Stimulated activated CD8-positive, alpha-beta memory T cell treated with anti-CD3 and anti-CD28 coated beads, Interleukin-7, amount 100 ng/mL, for 48 hours (primary cell): ENCODE measurements at regions not wholly inside any gene's neighbourhood (a gene's known extent, or its start where the extent isn't known, plus 50 kb on each side); places are given as distances from the start of the nearest gene placed in this dataset.
"Not testable (repeated sequence)": the region's sequence is repeated elsewhere in the genome, so short reads cannot be mapped to it uniquely, and the experiment has no call there.

Experiments
- DNase-seq, 2 donors: peaks; one replicate each; pipeline ENCODE4 v3.0.0-alpha.2; 2020; ENCODE audit warnings: low read depth in 1 of 2; ENCODE audit errors: extremely low read depth in 1 of 2

- DNase-seq: no peak
These were observed 81.8 kb upstream of the RASA1 start for GRCh38 chr5:87185838-87186237.

DNA sequence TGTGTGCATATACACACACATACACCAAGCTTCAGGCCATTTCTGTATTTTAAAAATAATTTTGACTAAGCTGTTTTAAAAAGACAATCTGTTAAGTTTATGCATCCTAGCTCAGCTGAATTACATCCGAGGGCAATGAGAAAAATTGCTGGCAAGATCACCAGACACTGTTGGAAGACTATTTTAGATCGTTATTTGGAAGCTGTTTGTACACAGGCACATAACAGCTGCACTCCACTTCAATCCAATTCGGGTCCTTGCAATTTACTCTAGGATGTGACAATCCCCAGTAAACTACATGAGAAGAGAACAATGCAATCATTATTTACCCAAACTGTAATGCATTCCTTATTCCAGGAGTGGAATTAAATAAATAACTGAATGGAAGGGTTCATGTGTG, 79.3 kb upstream of the RASA1 start:
- no peak for DNase-seq

DNA sequence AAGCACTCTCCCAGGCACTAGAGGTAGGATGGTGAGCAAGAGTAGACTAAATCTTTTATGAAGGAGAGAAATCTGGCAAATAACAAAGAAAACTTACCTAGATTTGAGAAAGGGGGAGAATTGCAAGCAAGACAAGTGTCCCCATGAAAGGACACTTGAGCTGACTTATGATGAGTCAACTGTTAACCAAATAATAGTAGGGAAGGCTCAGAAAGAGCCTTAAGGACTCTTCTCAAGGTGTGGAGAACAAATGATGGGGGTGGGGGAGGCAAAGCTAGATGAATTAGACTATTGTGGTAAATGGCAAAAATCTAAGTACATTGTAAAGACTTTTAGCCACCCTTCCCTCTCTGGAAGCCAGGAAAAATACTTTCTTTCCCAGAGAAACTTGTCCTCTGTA, 77.6 kb upstream of the RASA1 start:
- DNase-seq: no peak

DNA sequence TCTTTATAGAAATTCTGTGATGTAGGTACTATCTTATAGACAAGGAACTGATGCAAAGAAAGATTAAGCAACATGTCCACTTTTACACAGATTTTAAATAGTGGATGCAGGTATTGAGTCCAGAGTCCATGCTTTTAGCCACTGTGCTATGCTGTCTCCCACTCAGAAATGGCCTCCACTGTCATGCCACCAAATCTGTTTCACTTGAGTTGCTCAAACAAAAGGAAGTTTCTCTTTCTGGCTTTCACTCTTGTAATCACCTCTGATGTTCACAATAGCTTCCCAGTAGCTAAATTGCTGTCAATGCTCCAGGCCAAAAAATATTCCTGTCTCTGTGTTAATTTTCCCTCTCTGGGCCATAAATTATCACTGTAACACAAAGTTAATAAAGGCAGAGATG, 77.0 kb upstream of the RASA1 start:
- no peak for DNase-seq

DNA sequence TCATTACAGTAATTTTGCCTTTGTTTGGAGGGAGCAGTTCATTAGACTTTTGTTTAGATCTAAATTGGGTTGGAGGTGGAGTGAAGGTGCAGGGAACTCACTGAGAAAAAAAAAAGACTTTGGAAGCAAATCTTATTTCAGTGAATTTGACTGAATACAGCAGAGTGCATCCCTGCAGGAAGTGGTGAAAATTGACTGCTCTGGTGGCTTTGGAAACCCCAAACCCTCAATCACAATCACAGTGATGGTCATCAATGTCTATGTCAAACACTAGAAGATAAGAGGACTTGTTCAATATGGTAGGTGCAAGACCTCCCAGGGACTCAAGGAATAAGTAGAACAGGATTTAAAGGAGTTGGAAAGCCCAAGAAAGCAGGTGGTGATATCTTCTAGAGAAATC, 76.0 kb upstream of the RASA1 start:
- DNase-seq: no peak

- DNase-seq: no peak
These were observed 72.5 kb upstream of the RASA1 start for GRCh38 chr5:87195104-87195591.

- DNase-seq: no peak
These were observed 72.1 kb upstream of the RASA1 start for GRCh38 chr5:87195616-87196015.

GRCh38 chr5:87198010-87198409, 69.7 kb upstream of the RASA1 start:
- no peak for DNase-seq

DNA sequence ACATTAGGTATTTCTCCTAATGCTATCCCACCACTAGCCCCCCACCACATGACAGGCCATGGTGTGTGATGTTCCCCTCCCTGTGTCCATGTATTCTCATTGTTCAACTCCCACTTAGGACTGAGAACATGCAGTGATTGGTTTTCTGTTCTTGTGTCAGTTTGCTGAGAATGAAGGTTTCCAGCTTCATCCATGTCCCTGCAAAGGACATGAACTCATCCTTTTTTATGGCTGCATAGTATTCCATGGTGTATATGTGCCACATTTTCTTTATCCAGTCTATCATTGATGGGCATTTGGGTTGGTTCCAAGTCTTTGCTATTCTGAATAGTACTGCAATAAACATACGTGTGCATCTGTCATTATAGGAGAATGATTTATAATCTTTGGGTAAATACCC, 68.4 kb upstream of the RASA1 start:
- DNase-seq: not testable (repeated sequence)

- not testable (repeated sequence) for DNase-seq
These were observed 68.0 kb upstream of the RASA1 start for GRCh38 chr5:87199704-87200103.

DNA sequence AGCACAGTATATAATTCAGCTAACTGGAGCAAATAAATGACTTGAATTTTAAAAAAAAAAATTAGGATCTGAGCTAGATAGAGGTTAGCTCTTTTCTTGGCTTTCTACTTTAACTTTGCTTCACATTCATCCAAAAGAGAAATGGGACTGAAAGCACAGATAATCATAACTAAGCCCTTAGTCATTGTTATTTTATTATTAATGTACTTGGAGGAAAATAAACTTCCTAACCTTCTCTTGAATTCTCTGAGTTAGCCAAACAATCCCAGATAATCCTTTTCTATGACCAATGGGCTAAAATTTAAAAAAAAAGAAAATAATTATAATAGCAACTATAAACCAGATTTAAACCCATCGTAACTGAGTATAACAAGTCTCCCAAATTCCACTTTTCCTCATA, 57.6 kb upstream of the RASA1 start:
- DNase-seq: no peak

DNA sequence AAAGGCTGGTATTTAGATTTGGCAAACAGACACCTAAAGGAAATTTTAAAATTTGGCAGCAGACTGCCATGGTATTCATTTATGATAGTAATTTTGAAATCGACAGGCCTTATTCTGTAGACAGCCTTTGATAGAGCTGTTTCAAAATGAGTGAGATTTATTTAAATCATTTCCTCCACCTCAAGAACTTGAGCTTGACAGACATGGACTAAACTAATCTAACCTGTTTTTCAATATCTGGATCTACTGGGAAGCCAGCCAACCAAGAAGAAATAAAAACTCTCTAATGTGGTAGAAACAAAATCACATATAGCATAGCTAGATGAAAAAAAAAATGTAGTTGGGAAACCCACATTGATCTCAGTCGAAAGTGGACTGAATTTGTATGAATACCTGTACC, 56.9 kb upstream of the RASA1 start:
- no peak for DNase-seq

DNA sequence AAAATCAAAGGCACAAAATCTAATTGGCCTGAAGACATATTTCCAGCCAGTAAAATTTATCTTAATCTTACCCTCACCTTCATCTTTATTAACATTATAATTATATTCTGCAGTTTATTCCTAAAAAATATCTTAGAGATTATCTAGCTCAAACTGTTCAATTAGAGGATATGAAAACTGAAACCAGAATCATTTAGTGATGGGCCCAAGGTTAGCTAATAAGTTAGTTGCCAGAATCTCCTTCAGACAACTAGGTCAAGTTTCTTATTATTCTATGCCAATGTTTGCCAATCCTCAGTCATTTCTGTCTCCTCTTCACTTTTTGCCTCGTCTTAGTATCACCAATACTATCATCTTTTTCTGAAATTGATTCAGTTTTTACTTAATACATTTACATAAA, 56.0 kb upstream of the RASA1 start:
- DNase-seq: no peak

DNA sequence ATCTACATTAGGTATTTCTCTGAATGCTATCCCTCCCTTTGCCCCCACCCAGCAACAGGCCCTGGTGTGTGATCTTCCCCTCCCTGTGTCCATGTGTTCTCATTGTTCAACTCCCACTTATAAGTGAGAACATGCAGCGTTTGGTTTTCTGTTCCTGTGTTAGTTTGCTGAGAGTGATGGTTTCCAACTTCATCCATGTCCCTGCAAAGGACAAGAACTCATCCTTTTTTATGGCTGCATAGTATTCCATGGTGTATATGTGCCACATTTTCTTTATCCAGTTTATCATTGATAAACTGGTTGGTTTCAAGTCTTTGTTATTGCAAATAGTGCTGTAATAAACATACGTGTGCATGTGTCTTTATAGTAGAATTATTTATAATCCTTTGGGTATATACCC, 55.5 kb upstream of the RASA1 start:
- DNase-seq: not testable (repeated sequence)

- DNase-seq: not testable (repeated sequence)
These were observed 50.2 kb upstream of the RASA1 start for GRCh38 chr5:87217480-87217879.
